Esophagus squamous epithelium (tissue), 5 donors: ENCODE measurements at regions not wholly inside any gene's neighbourhood (a gene's known extent, or its start where the extent isn't known, plus 50 kb on each side); places are given as distances from the start of the nearest gene placed in this dataset.

Experiments
- DNase-seq: peaks from one replicate; lab custom pipeline; 2025; lab: John Stamatoyannopoulos, UW
- H3K27ac ChIP-seq, 4 donors: fragments of 200-600 bp; sonication (generic); one replicate each; pipeline ENCODE4 v1.5.1; 2016 to 2019; ENCODE audit warnings: mild to moderate bottlenecking in 1 of 4
- H3K27me3 ChIP-seq, 4 donors: fragments of 200-600 bp; sonication (generic); 1 replicate in 3 of 4; 2 replicates in 1 of 4; pipeline versions ENCODE4 v1.5.1 to v1.6.0; 2017 to 2021; ENCODE audit warnings: antibody characterized with exemption in 1 of 4
- H3K36me3 ChIP-seq, 3 donors: fragments of 200-600 bp; sonication (generic); one replicate each; pipeline ENCODE4 v1.5.1; 2016 to 2019
- H3K4me1 ChIP-seq, 3 donors: fragments of 200-600 bp; sonication (generic); one replicate each; pipeline ENCODE4 v1.5.1; 2017 to 2019
- H3K4me3 ChIP-seq, 4 donors: fragments of 200-600 bp; sonication (generic); 1 replicate in 3 of 4; 2 replicates in 1 of 4; pipeline ENCODE4 v1.5.1; 2016 to 2019; ENCODE audit warnings: mild to moderate bottlenecking in 2 of 4, moderate library complexity in 1 of 4
- H3K9me3 ChIP-seq, 3 donors: fragments of 200-600 bp; sonication (generic); one replicate each; pipeline ENCODE4 v1.5.1; 2016 to 2019
- POLR2A ChIP-seq, 4 donors: fragments of 450-650 bp; IDR thresholded peaks; one replicate each; pipeline ENCODE4 v1.6.1; 2017; ENCODE audit warnings: antibody characterized with exemption in 4 of 4, mild to moderate bottlenecking in 4 of 4, moderate library complexity in 3 of 4
- WGBS, 2 donors: methylation state at CpG; one replicate each; pipeline ENCODE4 v1.1.5; 2018; 5-methylcytosine and 5-hydroxymethylcytosine counted together
- intact Hi-C: fragments of 100-400 bp; cut with DNase I; formaldehyde crosslinking; loops from one replicate; pipeline ENCODE4 v1.15.0; 2022
- TF ChIP-seq, protein P1 (sequence below), 6 experiments: fragments of 450-650 bp in 4 of 6; fragments of 200-600 bp in 2 of 6; sonication (generic) in 2 of 6; IDR thresholded peaks; one replicate each; pipeline ENCODE4 v1.5.1; 2016 to 2019; ENCODE audit warnings: antibody characterized with exemption in 6 of 6, mild to moderate bottlenecking in 4 of 6, moderate library complexity in 4 of 6
- donor health status: DM: yes; HTN: yes; CAD: no.

DNA sequence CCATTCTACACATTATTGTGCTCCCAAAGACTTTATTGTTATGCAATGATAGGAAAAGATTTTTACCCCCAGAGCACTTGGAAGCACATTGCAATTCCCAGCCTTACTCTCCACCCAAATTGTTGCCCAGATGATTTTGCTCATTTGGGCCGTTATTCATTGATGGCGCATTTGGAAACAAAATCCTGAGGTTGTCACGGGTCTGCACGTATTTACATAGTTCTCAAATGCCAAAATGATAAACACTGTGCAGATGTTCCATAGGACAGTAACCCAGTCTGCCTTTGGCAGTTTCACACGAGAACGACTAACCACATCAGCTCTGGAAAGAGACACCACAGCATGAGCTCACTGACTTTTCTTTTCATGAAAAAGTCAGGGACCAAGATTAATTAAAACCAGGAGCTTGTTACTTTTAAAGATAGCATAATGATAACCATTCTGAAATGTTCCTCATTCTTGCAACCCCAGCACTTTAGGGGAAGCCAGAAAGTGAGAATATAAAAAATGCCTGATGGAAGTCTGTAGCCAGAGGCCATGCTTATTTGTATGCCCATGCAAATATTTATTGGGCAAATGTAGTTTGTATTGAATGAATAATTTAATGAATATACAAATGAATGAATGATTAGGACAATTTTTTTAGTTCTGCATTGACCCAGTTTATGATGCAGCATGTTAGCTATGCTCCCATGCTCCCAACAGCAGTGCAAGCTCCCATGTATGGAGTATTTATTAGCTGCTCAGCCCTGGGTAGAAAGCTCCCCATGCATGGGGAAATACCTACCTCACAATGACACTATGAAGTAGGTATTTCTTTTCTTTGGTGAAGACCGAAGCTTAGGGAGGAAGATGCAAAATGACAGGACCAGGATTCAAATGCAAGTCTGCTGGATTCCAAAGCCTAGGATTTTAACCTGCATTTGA lies 84.6 kb downstream of the MAIP1 start:
- intact Hi-C loops, result no loop called here

DNA sequence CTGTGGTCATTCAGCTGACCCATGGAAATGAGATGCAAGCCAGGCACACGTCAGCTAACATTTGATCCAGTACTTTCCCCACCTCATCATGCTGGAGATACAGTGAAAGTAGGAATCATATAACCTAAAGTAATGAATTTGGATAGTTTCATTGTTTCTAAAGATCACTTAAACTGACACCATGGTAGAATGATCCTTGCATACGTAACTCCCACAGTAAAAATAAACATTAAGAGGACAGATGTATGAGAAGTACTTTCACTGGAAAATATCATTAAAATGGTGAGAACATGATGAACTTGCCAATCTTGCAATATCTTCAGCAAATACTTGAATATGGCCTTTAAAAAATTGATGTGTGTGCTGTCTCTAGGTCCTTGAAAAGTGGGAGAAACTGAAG lies 85.4 kb downstream of the MAIP1 start:
- Histone ChIP-seq H3K27ac (no peak overlapping the region), H3K4me3 (no peak overlapping the region), H3K9me3 (peaks cover 0 to 8% (median 7%) of the 10 kb centered on the region in 3 donors), H3K4me1 (peaks cover 0 to 5% (median 0%) of the 10 kb centered on the region in 3 donors), H3K36me3 (no peaks in the 10 kb centered on the region), H3K27me3 (no peaks in the 10 kb centered on the region)
- DNase-seq, result no peak
- intact Hi-C loops, result no loop called here
- 72 to 86% methylated on average over 2 of the region's 2 CpGs for WGBS, 2 donors
- TF ChIP-seq POLR2A (IDR thresholded peaks at IDR 0.05), result no peak
- TF ChIP-seq, protein P1, sequence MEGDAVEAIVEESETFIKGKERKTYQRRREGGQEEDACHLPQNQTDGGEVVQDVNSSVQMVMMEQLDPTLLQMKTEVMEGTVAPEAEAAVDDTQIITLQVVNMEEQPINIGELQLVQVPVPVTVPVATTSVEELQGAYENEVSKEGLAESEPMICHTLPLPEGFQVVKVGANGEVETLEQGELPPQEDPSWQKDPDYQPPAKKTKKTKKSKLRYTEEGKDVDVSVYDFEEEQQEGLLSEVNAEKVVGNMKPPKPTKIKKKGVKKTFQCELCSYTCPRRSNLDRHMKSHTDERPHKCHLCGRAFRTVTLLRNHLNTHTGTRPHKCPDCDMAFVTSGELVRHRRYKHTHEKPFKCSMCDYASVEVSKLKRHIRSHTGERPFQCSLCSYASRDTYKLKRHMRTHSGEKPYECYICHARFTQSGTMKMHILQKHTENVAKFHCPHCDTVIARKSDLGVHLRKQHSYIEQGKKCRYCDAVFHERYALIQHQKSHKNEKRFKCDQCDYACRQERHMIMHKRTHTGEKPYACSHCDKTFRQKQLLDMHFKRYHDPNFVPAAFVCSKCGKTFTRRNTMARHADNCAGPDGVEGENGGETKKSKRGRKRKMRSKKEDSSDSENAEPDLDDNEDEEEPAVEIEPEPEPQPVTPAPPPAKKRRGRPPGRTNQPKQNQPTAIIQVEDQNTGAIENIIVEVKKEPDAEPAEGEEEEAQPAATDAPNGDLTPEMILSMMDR (IDR thresholded peaks at IDR 0.05), result no peak

More for the DNA sequence above, 84.6 kb downstream of the MAIP1 start:
- TF ChIP-seq POLR2A (IDR thresholded peaks at IDR 0.05), result no peak
- TF ChIP-seq, protein P1 (IDR thresholded peaks at IDR 0.05), result no peak
- DNase-seq, result no peak
- H3K4me1 ChIP-seq, result peaks cover 0 to 5% (median 0%) of the 10 kb centered on the region in 3 donors
- H3K36me3 ChIP-seq, result no peaks in the 10 kb centered on the region
- no peak overlapping the region for H3K4me3 ChIP-seq
- WGBS, 2 donors, result 64 to 74% methylated on average over 7 of the region's 7 CpGs
- no peaks in the 10 kb centered on the region for H3K9me3 ChIP-seq
- no peaks in the 10 kb centered on the region for H3K27me3 ChIP-seq
- no peak overlapping the region for H3K27ac ChIP-seq

DNA sequence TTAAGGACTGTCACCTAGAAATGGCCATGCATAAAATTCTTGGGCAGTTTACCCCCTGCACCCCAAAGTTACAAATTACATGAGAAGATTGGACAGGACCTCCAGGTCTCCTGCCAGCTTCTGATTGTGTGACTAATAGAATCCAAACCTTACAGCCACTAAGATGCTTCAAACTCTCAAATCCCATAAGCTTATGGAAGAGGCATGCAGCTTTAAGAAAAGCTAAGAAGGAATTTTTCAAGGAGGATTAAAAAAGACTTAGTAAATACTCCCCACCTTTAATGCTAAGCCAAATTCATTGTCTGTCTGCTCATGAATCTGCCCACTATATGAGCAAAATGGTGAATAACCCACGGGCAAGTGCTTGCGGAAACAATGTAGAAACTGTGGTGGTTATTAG lies 86.3 kb downstream of the MAIP1 start:
- peaks cover 0 to 11% (median 10%) of the 10 kb centered on the region in 3 donors for H3K9me3 ChIP-seq
- TF ChIP-seq, protein P1 (IDR thresholded peaks at IDR 0.05), result no peak
- no peak for TF ChIP-seq POLR2A (IDR thresholded peaks at IDR 0.05)
- H3K27me3 ChIP-seq, result no peaks in the 10 kb centered on the region
- no peaks in the 10 kb centered on the region for H3K36me3 ChIP-seq
- intact Hi-C loops, result no loop called here
- DNase-seq, result no peak
- no peak overlapping the region for H3K4me3 ChIP-seq
- 46 to 48% methylated on average over 2 of the region's 2 CpGs for WGBS, 2 donors
- no peak overlapping the region for H3K27ac ChIP-seq
- H3K4me1 ChIP-seq, result peaks cover 0 to 5% (median 0%) of the 10 kb centered on the region in 3 donors

DNA sequence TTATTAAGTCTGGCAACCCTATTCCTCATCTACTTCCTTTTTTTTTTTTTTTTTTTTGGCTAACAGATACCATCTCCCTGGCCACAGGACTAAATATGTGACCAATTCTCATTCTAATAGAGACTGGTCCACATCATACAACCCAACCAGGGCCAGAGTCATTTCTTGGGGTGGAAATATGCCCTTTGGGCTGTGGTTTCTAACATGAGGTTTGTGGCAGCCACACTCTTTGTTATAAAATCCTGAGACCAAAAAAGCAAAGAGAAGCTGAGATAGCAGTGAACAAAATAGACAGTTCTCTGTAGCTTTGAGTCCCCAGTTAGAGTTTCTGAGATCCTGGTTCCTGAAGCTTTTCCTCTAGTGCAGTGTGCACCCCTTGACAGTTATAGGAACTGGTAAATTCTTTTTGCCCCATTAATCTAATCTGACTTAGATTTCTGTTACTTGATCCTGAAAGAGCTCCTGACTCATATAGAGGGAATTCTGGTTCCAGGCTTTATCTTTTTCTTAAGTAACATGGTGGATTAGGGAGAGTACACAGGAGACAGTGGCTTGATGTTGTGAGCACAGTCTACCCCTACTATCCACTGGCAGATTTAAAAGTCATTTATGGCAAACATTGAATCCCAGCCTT lies 86.8 kb downstream of the MAIP1 start:
- no peak for DNase-seq
- Histone ChIP-seq H3K4me3 (no peak overlapping the region), H3K36me3 (no peaks in the 10 kb centered on the region), H3K27ac (no peak overlapping the region), H3K4me1 (peaks cover 0 to 5% (median 0%) of the 10 kb centered on the region in 3 donors), H3K27me3 (no peaks in the 10 kb centered on the region), H3K9me3 (peaks cover 0 to 11% (median 10%) of the 10 kb centered on the region in 3 donors)
- TF ChIP-seq POLR2A (IDR thresholded peaks at IDR 0.05), result no peak
- TF ChIP-seq, protein P1 (IDR thresholded peaks at IDR 0.05), result no peak
- intact Hi-C loops, result no loop called here

DNA sequence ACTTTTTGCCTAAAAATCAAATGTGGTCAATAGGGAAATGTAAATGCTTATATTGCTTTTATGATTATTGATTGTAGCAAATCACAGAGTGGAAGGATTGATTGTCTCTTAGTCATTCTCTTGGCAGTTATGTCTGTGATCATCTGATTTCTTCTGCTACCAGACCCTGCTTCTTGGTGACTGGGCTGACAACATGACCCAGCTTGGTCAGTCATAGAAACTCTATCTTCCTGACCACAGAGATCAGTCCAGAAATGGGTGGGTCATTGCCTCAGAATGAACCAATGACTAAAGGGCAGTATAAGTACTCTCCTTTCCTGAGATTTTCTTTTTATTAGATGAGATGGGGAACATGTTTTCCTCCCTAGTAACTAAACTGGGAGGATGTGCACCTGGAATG lies 87.6 kb downstream of the MAIP1 start:
- TF ChIP-seq, protein P1 (IDR thresholded peaks at IDR 0.05), result no peak
- no peak for TF ChIP-seq POLR2A (IDR thresholded peaks at IDR 0.05)
- Histone ChIP-seq H3K9me3 (peaks cover 0 to 11% (median 10%) of the 10 kb centered on the region in 3 donors), H3K27ac (no peak overlapping the region), H3K36me3 (no peaks in the 10 kb centered on the region), H3K27me3 (no peaks in the 10 kb centered on the region), H3K4me3 (no peak overlapping the region), H3K4me1 (peaks cover 0 to 5% (median 0%) of the 10 kb centered on the region in 3 donors)
- no peak for DNase-seq
- intact Hi-C loops, result no loop called here
